WTC11 (cell line): ENCODE measurements at regions not wholly inside any gene's neighbourhood (a gene's known extent, or its start where the extent isn't known, plus 50 kb on each side); places are given as distances from the start of the nearest gene placed in this dataset.

ENCODE experiments used
- ATAC-seq: fragments of 200-7000 bp; cut with Tn5 transposase; 2 replicates; pipeline ENCODE4 v1.10.0; 2021; ENCODE audit warnings: mild to moderate bottlenecking, moderate library complexity
- CTCF ChIA-PET: fragments of 300-600 bp; sonication (Branson Sonifier 250); formaldehyde crosslinking; loops from one replicate; lab custom pipeline; 2021; ENCODE audit warnings: antibody characterized with exemption; lab: Charles Lee
- POLR2A ChIA-PET: fragments of 350-600 bp; sonication (Branson Sonifier 250); formaldehyde crosslinking; loops from one replicate; lab custom pipeline; 2021; ENCODE audit warnings: antibody characterized with exemption; lab: Charles Lee
- DNase-seq: peaks from one replicate; pipeline ENCODE4 v3.0.0; 2021; ENCODE audit warnings: low spot score
- H3K27ac Mint-ChIP-seq: 2 replicates; pipeline ENCODE4 v1.8.0; 2021; ENCODE audit warnings: mixed read lengths
- H3K27me3 Mint-ChIP-seq: 2 replicates; pipeline ENCODE4 v1.8.0; 2021; ENCODE audit warnings: low read depth, mild to moderate bottlenecking, moderate library complexity, mixed read lengths
- H3K36me3 Mint-ChIP-seq: 2 replicates; pipeline ENCODE4 v1.8.0; 2021; ENCODE audit warnings: mixed read lengths
- H3K4me1 Mint-ChIP-seq: 2 replicates; pipeline ENCODE4 v1.8.0; 2022; ENCODE audit warnings: mixed read lengths
- H3K4me3 Mint-ChIP-seq: 2 replicates; pipeline ENCODE4 v1.8.0; 2021; ENCODE audit warnings: mild to moderate bottlenecking, moderate library complexity, mixed read lengths
- H3K9me3 Mint-ChIP-seq: 2 replicates; pipeline ENCODE4 v1.8.0; 2021; ENCODE audit warnings: mixed read lengths
- AR ChIP-seq: fragments of 250-450 bp; sonication (Bioruptor Pico); IDR thresholded peaks from 2 replicates; pipeline ENCODE4 v1.9.0; 2021; ENCODE audit warnings: mild to moderate bottlenecking
- E2F5 ChIP-seq: sonication (generic); formaldehyde crosslinking; IDR thresholded peaks from 2 replicates; pipeline ENCODE4 v1.8.1; 2022; ENCODE audit warnings: mild to moderate bottlenecking, moderate library complexity, missing genetic modification reagents
- ETV6 ChIP-seq: sonication (generic); formaldehyde crosslinking; IDR thresholded peaks from 2 replicates; pipeline ENCODE4 v1.8.1; 2022; ENCODE audit warnings: mild to moderate bottlenecking, missing genetic modification reagents
- FOXP4 ChIP-seq: sonication (generic); formaldehyde crosslinking; IDR thresholded peaks from 2 replicates; pipeline ENCODE4 v1.8.0; 2022; ENCODE audit warnings: mild to moderate bottlenecking, missing genetic modification reagents
- HMGXB4 ChIP-seq: sonication (generic); formaldehyde crosslinking; IDR thresholded peaks from 2 replicates; pipeline ENCODE4 v1.8.1; 2023; ENCODE audit warnings: mild to moderate bottlenecking, moderate library complexity, missing genetic modification reagents
- IRF2 ChIP-seq: sonication (generic); formaldehyde crosslinking; IDR thresholded peaks from 2 replicates; pipeline ENCODE4 v1.8.0; 2022; ENCODE audit warnings: low read depth, missing genetic modification reagents, borderline replicate concordance
- MXD4 ChIP-seq: fragments of 250-450 bp; sonication (Bioruptor Pico); IDR thresholded peaks from 2 replicates; pipeline ENCODE4 v1.8.0; 2021; ENCODE audit warnings: mild to moderate bottlenecking, moderate library complexity, borderline replicate concordance
- NR2C2 ChIP-seq: sonication (generic); formaldehyde crosslinking; IDR thresholded peaks from 2 replicates; pipeline ENCODE4 v1.8.0; 2022; ENCODE audit warnings: mild to moderate bottlenecking, missing genetic modification reagents
- SMAD4 ChIP-seq: sonication (generic); formaldehyde crosslinking; IDR thresholded peaks from 2 replicates; pipeline ENCODE4 v1.8.0; 2022; ENCODE audit warnings: mild to moderate bottlenecking, missing genetic modification reagents
- ZBTB21 ChIP-seq: sonication (generic); formaldehyde crosslinking; IDR thresholded peaks from 2 replicates; pipeline ENCODE4 v1.8.1; 2023; ENCODE audit warnings: mild to moderate bottlenecking, missing genetic modification reagents, borderline replicate concordance
- ZBTB43 ChIP-seq: sonication (generic); formaldehyde crosslinking; IDR thresholded peaks from 2 replicates; pipeline ENCODE4 v1.8.1; 2023; ENCODE audit warnings: mild to moderate bottlenecking, missing genetic modification reagents
- ZMAT4 ChIP-seq: fragments of 250-450 bp; sonication (Bioruptor Pico); IDR thresholded peaks from 2 replicates; pipeline ENCODE4 v1.9.0; 2021; ENCODE audit warnings: mild to moderate bottlenecking
- ZNF232 ChIP-seq: sonication (generic); formaldehyde crosslinking; IDR thresholded peaks from 2 replicates; pipeline ENCODE4 v1.8.0; 2022; ENCODE audit warnings: mild to moderate bottlenecking, missing genetic modification reagents
- ZNF423 ChIP-seq: fragments of 250-450 bp; sonication (Bioruptor Pico); IDR thresholded peaks from 2 replicates; pipeline ENCODE4 v2.1.2; 2022; ENCODE audit warnings: mild to moderate bottlenecking, moderate library complexity
- ZNF532 ChIP-seq: fragments of 250-450 bp; sonication (Bioruptor Pico); IDR thresholded peaks from 2 replicates; pipeline ENCODE4 v1.9.0; 2021; ENCODE audit warnings: mild to moderate bottlenecking, borderline replicate concordance
- TF ChIP-seq, protein P1 (sequence below): fragments of 250-450 bp; sonication (Bioruptor Pico); IDR thresholded peaks from 2 replicates; pipeline ENCODE4 v2.1.2; 2022; ENCODE audit warnings: mild to moderate bottlenecking, moderate library complexity
- TF ChIP-seq, protein P2 (sequence below): sonication (generic); formaldehyde crosslinking; conservative IDR thresholded peaks from 2 replicates; pipeline ENCODE4 v1.8.1; 2022; ENCODE audit warnings: mild to moderate bottlenecking, missing genetic modification reagents

DNA sequence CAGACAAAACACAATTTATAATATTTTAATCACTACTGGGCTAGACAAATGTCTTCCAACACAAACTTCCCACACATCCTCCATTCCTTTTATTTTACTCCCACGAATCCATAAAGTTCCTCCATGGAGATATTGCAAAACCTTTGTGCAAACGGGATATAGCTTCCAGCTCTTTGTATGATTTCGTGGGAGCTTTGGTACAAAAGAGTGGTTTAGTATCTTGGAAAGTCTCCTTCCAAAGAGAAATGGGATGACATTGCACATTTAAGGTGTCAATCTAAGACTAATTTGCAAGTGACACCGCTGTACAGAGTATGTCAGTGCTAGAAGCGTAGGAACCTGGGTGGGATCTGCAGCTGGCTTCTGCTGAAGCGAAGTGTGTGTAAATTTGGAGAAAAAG is 455.2 kb upstream of the RUNX1 start:
- peaks cover 14% of the 10 kb centered on the region; the same call in 1 of the 2 replicates for H3K9me3 Mint-ChIP-seq
- TF ChIP-seq, protein P1, sequence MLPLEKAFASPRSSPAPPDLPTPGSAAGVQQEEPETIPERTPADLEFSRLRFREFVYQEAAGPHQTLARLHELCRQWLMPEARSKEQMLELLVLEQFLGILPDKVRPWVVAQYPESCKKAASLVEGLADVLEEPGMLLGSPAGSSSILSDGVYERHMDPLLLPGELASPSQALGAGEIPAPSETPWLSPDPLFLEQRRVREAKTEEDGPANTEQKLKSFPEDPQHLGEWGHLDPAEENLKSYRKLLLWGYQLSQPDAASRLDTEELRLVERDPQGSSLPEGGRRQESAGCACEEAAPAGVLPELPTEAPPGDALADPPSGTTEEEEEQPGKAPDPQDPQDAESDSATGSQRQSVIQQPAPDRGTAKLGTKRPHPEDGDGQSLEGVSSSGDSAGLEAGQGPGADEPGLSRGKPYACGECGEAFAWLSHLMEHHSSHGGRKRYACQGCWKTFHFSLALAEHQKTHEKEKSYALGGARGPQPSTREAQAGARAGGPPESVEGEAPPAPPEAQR (CRISPR knock-in tag), result no peak
- TF ChIP-seq ETV6 (no peak), ZMAT4 (CRISPR knock-in tag) (no peak), MXD4 (CRISPR knock-in tag) (no peak), ZNF532 (CRISPR knock-in tag) (no peak), ZBTB21 (CRISPR knock-in tag) (no peak), FOXP4 (CRISPR knock-in tag) (no peak), AR (CRISPR knock-in tag) (no peak), ZBTB43 (CRISPR knock-in tag) (no peak), IRF2 (CRISPR knock-in tag) (no peak), NR2C2 (CRISPR knock-in tag) (no peak), SMAD4 (CRISPR knock-in tag) (no peak), ZNF232 (CRISPR knock-in tag) (no peak), ZNF423 (no peak), HMGXB4 (no peak), E2F5 (CRISPR knock-in tag) (no peak)
- TF ChIP-seq, protein P2, sequence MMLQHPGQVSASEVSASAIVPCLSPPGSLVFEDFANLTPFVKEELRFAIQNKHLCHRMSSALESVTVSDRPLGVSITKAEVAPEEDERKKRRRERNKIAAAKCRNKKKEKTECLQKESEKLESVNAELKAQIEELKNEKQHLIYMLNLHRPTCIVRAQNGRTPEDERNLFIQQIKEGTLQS (CRISPR knock-in tag), result no peak
- no peak overlapping the region for H3K4me3 Mint-ChIP-seq
- ChIA-PET CTCF (interaction anchor here (0.8 to 1.5 kb wide), 3 partner anchors 16 to 759 kb away, joined by 3 to 4 read pairs (median 4); no protein-coding TSS in a partner anchor), POLR2A (no interaction called here)
- no peaks in the 10 kb centered on the region; the same call in 1 of the 2 replicates for H3K27me3 Mint-ChIP-seq
- H3K4me1 Mint-ChIP-seq, result peaks cover 81% of the 10 kb centered on the region
- no peak for DNase-seq
- no peak for ATAC-seq
- no peak overlapping the region for H3K27ac Mint-ChIP-seq
- peaks cover 6% of the 10 kb centered on the region for H3K36me3 Mint-ChIP-seq
